C4-2B (cell line): ENCODE measurements at regions not wholly inside any gene's neighbourhood (a gene's known extent, or its start where the extent isn't known, plus 50 kb on each side); places are given as distances from the start of the nearest gene placed in this dataset.

ENCODE experiments used
- ZFX ChIP-seq: fragments of 450-650 bp; IDR thresholded peaks from 2 replicates; pipeline ENCODE4 v1.6.1; 2017
- TF ChIP-seq, protein P1 (sequence below): fragments of 450-650 bp; conservative IDR thresholded peaks from 2 replicates; pipeline ENCODE4 v1.5.1; 2017; ENCODE audit warnings: mild to moderate bottlenecking

DNA sequence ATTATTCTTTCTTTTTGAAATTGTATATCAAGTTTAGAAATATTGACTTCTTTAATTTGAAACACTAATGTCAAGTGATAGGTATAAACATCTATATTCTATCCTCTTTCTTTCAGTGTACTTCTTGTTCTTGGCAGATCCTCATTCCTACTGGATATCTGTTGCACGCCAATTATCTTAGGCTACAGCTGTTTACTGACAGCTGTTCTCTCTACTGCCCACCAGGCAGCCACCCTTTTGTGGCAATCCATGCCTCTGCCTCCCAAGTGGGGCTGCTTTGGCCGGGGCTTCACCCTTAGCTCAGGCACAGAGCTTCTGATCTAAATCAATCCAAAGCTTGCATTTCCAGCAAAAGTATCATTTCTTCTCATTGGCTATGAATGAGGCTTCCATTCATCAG lies 50.6 kb upstream of the ITSN2 start:
- TF ChIP-seq, protein P1, sequence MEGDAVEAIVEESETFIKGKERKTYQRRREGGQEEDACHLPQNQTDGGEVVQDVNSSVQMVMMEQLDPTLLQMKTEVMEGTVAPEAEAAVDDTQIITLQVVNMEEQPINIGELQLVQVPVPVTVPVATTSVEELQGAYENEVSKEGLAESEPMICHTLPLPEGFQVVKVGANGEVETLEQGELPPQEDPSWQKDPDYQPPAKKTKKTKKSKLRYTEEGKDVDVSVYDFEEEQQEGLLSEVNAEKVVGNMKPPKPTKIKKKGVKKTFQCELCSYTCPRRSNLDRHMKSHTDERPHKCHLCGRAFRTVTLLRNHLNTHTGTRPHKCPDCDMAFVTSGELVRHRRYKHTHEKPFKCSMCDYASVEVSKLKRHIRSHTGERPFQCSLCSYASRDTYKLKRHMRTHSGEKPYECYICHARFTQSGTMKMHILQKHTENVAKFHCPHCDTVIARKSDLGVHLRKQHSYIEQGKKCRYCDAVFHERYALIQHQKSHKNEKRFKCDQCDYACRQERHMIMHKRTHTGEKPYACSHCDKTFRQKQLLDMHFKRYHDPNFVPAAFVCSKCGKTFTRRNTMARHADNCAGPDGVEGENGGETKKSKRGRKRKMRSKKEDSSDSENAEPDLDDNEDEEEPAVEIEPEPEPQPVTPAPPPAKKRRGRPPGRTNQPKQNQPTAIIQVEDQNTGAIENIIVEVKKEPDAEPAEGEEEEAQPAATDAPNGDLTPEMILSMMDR = no peak
- TF ChIP-seq ZFX = no peak
